ENCODE measurements at regions not wholly inside any gene's neighbourhood (a gene's known extent, or its start where the extent isn't known, plus 50 kb on each side); places are given as distances from the start of the nearest gene placed in this dataset.

DNA sequence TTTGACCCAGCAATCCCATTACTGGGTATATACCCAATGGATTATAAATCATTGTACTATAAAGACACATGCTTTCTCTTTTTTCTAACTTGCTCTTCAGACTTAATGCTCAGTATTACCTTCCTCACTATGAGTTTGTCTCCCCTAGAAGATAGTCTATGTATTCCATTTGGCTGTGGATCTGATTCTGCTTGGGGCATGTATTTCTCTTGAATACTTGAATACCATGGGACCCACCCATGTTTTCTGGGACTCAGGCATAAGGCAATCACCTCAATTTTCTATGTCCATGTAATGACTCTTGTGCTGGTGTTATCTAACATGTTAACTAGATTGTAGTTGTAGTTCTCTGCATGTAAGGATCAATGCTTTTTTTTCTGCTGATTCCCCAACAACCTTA, 70.4 kb upstream of the PPM1H start:
- Histone ChIP-seq H3K4me3 (ENCODE audit: low read depth, low read length) (no peak overlapping the region), H3K36me3 (ENCODE audit: control insufficient read depth in 2 of 2, insufficient read depth in 1 of 2, low read length in 2 of 2) (no peaks in the 10 kb centered on the region), H3K4me1 (ENCODE audit: control insufficient read depth, insufficient read depth, low read length) (no peaks in the 10 kb centered on the region), H3K27ac (ENCODE audit: extremely low read depth, low read depth, low read length) (no peak overlapping the region), H3K9me3 (ENCODE audit: control insufficient read depth, insufficient read depth, low read depth, low read length) (no peaks in the 10 kb centered on the region)
- TF ChIP-seq ZNF146 (tag by site-specific recombination; IDR thresholded peaks at IDR 0.05) = no peak
- no peak for TF ChIP-seq SETDB1 (IDR thresholded peaks at IDR 0.05; ENCODE audit: insufficient read length, low read length)
- TF ChIP-seq, protein P1, sequence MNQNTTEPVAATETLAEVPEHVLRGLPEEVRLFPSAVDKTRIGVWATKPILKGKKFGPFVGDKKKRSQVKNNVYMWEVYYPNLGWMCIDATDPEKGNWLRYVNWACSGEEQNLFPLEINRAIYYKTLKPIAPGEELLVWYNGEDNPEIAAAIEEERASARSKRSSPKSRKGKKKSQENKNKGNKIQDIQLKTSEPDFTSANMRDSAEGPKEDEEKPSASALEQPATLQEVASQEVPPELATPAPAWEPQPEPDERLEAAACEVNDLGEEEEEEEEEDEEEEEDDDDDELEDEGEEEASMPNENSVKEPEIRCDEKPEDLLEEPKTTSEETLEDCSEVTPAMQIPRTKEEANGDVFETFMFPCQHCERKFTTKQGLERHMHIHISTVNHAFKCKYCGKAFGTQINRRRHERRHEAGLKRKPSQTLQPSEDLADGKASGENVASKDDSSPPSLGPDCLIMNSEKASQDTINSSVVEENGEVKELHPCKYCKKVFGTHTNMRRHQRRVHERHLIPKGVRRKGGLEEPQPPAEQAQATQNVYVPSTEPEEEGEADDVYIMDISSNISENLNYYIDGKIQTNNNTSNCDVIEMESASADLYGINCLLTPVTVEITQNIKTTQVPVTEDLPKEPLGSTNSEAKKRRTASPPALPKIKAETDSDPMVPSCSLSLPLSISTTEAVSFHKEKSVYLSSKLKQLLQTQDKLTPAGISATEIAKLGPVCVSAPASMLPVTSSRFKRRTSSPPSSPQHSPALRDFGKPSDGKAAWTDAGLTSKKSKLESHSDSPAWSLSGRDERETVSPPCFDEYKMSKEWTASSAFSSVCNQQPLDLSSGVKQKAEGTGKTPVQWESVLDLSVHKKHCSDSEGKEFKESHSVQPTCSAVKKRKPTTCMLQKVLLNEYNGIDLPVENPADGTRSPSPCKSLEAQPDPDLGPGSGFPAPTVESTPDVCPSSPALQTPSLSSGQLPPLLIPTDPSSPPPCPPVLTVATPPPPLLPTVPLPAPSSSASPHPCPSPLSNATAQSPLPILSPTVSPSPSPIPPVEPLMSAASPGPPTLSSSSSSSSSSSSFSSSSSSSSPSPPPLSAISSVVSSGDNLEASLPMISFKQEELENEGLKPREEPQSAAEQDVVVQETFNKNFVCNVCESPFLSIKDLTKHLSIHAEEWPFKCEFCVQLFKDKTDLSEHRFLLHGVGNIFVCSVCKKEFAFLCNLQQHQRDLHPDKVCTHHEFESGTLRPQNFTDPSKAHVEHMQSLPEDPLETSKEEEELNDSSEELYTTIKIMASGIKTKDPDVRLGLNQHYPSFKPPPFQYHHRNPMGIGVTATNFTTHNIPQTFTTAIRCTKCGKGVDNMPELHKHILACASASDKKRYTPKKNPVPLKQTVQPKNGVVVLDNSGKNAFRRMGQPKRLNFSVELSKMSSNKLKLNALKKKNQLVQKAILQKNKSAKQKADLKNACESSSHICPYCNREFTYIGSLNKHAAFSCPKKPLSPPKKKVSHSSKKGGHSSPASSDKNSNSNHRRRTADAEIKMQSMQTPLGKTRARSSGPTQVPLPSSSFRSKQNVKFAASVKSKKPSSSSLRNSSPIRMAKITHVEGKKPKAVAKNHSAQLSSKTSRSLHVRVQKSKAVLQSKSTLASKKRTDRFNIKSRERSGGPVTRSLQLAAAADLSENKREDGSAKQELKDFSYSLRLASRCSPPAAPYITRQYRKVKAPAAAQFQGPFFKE (tag by site-specific recombination; IDR thresholded peaks at IDR 0.05; ENCODE audit: borderline replicate concordance) = no peak
- TF ChIP-seq ZNF76 (tag by site-specific recombination; IDR thresholded peaks at IDR 0.05; ENCODE audit: borderline replicate concordance, low read depth) = no peak
- TF ChIP-seq ZNF510 (tag by site-specific recombination; IDR thresholded peaks at IDR 0.05; ENCODE audit: insufficient replicate concordance) = no peak
- CTCF ChIA-PET = no interaction called here
- POLR2A ChIA-PET = no interaction called here

DNA sequence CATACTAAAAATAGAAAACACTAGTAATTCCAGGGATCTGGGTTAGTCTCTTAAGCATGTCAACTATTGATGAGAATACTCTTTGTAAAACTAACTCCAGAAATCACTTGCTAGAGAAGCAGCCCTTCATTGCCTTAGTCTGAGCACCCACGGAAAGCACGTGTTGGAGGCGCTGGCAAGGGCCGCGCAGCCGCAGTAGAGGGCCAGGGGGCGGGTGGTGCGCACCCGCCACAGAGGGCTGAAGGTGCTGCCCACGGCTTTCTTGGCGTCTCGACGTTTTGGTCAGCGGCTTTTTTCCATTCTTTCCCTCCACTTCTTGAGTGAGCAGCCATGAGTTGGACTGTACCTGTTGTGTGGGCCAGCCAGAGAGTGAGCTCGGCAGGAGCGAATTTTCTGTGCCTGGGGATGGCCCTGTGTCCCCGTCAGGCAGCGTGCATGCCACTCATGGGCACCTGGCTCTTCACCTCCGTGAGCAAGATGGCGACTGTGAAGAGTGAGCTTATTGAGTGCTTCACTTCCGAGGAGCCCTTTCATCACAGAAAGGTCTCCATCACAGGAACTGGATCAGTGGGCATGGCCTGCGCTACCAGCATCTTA, 68.4 kb upstream of the PPM1H start:
- H3K36me3 ChIP-seq (ENCODE audit: control insufficient read depth in 2 of 2, insufficient read depth in 1 of 2, low read length in 2 of 2) = no peaks in the 10 kb centered on the region
- H3K9me3 ChIP-seq (ENCODE audit: control insufficient read depth, insufficient read depth, low read depth, low read length) = no peaks in the 10 kb centered on the region
- ChIA-PET POLR2A (no interaction called here), CTCF (interaction anchor here (0.6 kb wide), 1 partner anchor 172 kb away, joined by 6 read pairs; no protein-coding TSS in a partner anchor)
- H3K4me3 ChIP-seq (ENCODE audit: low read depth, low read length) = no peak overlapping the region
- TF ChIP-seq ZBTB20 (tag by site-specific recombination; IDR thresholded peaks at IDR 0.05) (no peak), ZNF610 (tag by site-specific recombination; IDR thresholded peaks at IDR 0.05; ENCODE audit: borderline replicate concordance) (no peak), RBAK (tag by site-specific recombination; IDR thresholded peaks at IDR 0.05) (no peak), ZNF132 (tag by site-specific recombination; IDR thresholded peaks at IDR 0.05; ENCODE audit: borderline replicate concordance) (no peak), ZBTB1 (tag by site-specific recombination; IDR thresholded peaks at IDR 0.05) (no peak), ZNF23 (tag by site-specific recombination; IDR thresholded peaks at IDR 0.05; ENCODE audit: borderline replicate concordance) (no peak), ZNF433 (tag by site-specific recombination; IDR thresholded peaks at IDR 0.05; ENCODE audit: low read depth) (no peak), ZNF707 (tag by site-specific recombination; IDR thresholded peaks at IDR 0.05) (no peak)
- TF ChIP-seq, protein P2, sequence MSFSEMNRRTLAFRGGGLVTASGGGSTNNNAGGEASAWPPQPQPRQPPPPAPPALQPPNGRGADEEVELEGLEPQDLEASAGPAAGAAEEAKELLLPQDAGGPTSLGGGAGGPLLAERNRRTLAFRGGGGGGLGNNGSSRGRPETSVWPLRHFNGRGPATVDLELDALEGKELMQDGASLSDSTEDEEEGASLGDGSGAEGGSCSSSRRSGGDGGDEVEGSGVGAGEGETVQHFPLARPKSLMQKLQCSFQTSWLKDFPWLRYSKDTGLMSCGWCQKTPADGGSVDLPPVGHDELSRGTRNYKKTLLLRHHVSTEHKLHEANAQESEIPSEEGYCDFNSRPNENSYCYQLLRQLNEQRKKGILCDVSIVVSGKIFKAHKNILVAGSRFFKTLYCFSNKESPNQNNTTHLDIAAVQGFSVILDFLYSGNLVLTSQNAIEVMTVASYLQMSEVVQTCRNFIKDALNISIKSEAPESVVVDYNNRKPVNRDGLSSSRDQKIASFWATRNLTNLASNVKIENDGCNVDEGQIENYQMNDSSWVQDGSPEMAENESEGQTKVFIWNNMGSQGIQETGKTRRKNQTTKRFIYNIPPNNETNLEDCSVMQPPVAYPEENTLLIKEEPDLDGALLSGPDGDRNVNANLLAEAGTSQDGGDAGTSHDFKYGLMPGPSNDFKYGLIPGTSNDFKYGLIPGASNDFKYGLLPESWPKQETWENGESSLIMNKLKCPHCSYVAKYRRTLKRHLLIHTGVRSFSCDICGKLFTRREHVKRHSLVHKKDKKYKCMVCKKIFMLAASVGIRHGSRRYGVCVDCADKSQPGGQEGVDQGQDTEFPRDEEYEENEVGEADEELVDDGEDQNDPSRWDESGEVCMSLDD (tag by site-specific recombination; IDR thresholded peaks at IDR 0.05) = no peak
- TF ChIP-seq, protein P3, sequence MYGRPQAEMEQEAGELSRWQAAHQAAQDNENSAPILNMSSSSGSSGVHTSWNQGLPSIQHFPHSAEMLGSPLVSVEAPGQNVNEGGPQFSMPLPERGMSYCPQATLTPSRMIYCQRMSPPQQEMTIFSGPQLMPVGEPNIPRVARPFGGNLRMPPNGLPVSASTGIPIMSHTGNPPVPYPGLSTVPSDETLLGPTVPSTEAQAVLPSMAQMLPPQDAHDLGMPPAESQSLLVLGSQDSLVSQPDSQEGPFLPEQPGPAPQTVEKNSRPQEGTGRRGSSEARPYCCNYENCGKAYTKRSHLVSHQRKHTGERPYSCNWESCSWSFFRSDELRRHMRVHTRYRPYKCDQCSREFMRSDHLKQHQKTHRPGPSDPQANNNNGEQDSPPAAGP (tag by site-specific recombination; IDR thresholded peaks at IDR 0.05) = no peak
- TF ChIP-seq, protein P4, sequence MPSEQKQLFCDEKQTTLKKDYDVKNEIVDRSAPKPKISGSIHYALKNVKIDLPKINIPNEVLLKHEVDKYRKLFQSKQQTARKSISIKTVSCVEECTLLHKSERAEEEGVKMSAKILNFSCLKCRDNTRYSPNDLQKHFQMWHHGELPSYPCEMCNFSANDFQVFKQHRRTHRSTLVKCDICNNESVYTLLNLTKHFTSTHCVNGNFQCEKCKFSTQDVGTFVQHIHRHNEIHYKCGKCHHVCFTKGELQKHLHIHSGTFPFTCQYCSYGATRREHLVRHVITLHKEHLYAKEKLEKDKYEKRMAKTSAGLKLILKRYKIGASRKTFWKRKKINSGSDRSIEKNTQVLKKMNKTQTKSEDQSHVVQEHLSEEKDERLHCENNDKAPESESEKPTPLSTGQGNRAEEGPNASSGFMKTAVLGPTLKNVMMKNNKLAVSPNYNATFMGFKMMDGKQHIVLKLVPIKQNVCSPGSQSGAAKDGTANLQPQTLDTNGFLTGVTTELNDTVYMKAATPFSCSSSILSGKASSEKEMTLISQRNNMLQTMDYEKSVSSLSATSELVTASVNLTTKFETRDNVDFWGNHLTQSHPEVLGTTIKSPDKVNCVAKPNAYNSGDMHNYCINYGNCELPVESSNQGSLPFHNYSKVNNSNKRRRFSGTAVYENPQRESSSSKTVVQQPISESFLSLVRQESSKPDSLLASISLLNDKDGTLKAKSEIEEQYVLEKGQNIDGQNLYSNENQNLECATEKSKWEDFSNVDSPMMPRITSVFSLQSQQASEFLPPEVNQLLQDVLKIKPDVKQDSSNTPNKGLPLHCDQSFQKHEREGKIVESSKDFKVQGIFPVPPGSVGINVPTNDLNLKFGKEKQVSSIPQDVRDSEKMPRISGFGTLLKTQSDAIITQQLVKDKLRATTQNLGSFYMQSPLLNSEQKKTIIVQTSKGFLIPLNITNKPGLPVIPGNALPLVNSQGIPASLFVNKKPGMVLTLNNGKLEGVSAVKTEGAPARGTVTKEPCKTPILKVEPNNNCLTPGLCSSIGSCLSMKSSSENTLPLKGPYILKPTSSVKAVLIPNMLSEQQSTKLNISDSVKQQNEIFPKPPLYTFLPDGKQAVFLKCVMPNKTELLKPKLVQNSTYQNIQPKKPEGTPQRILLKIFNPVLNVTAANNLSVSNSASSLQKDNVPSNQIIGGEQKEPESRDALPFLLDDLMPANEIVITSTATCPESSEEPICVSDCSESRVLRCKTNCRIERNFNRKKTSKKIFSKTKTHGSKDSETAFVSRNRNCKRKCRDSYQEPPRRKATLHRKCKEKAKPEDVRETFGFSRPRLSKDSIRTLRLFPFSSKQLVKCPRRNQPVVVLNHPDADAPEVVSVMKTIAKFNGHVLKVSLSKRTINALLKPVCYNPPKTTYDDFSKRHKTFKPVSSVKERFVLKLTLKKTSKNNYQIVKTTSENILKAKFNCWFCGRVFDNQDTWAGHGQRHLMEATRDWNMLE (tag by site-specific recombination; conservative IDR thresholded peaks at IDR 0.05; ENCODE audit: low read depth) = no peak
- H3K27ac ChIP-seq (ENCODE audit: extremely low read depth, low read depth, low read length) = no peak overlapping the region
- no peaks in the 10 kb centered on the region for H3K4me1 ChIP-seq (ENCODE audit: control insufficient read depth, insufficient read depth, low read length)
